ENCODE measurements at regions not wholly inside any gene's neighbourhood (a gene's known extent, or its start where the extent isn't known, plus 50 kb on each side); places are given as distances from the start of the nearest gene placed in this dataset.

GRCh38 chr4:62881901-62882300 is 1527.3 kb downstream of the TECRL start:
- ChIA-PET CTCF (no interaction called here), POLR2A (no interaction called here)
- no peaks in the 10 kb centered on the region for H3K36me3 ChIP-seq (ENCODE audit: control insufficient read depth in 2 of 2, extremely low read depth in 1 of 2, insufficient read depth in 1 of 2, low read length in 1 of 2)
- H3K4me3 ChIP-seq (ENCODE audit: control insufficient read depth in 1 of 2, extremely low read depth in 1 of 2, low read length in 1 of 2), result no peak overlapping the region
- H3K27me3 ChIP-seq (replicated peaks in 1 of 2; ENCODE audit: control insufficient read depth in 2 of 2, extremely low read depth in 1 of 2, insufficient read depth in 2 of 2, low read length in 1 of 2), result no peaks in the 10 kb centered on the region
- Mint-ChIP-seq H3K36me3 (no peaks in the 10 kb centered on the region), H3K27ac (no peak overlapping the region), H3K27me3 (no peaks in the 10 kb centered on the region), H3K4me3 (no peak overlapping the region), H3K9me3 (peaks cover 11 to 27% (median 25%) of the 10 kb centered on the region in 3 donors), H3K4me1 (no peaks in the 10 kb centered on the region)
- DNase-seq (no peak), ATAC-seq (replicated peaks in 1 of 4) (no peak)
- H3K27ac ChIP-seq (ENCODE audit: low read length), result no peak overlapping the region
- no peaks in the 10 kb centered on the region for H3K9me3 ChIP-seq
- no peaks in the 10 kb centered on the region for H3K4me1 ChIP-seq (ENCODE audit: control insufficient read depth in 1 of 2, extremely low read depth in 1 of 2, insufficient read depth in 2 of 2, low read length in 2 of 2)
- WGBS (ENCODE audit: insufficient coverage), result no CpG with 5 or more reads among the region's 3 CpGs

- H3K36me3 ChIP-seq (ENCODE audit: control insufficient read depth in 2 of 2, extremely low read depth in 1 of 2, insufficient read depth in 1 of 2, low read length in 1 of 2), result no peaks in the 10 kb centered on the region
- Mint-ChIP-seq H3K4me1 (no peaks in the 10 kb centered on the region), H3K27ac (no peak overlapping the region), H3K36me3 (no peaks in the 10 kb centered on the region), H3K9me3 (peaks cover 14 to 29% (median 27%) of the 10 kb centered on the region in 3 donors), H3K4me3 (no peak overlapping the region), H3K27me3 (no peaks in the 10 kb centered on the region)
- no peak for ATAC-seq (replicated peaks in 1 of 4)
- H3K4me1 ChIP-seq (ENCODE audit: control insufficient read depth in 1 of 2, extremely low read depth in 1 of 2, insufficient read depth in 2 of 2, low read length in 2 of 2), result no peaks in the 10 kb centered on the region
- CTCF ChIA-PET, result no interaction called here
- DNase-seq, result no peak
- H3K4me3 ChIP-seq (ENCODE audit: control insufficient read depth in 1 of 2, extremely low read depth in 1 of 2, low read length in 1 of 2), result no peak overlapping the region
- no peaks in the 10 kb centered on the region for H3K27me3 ChIP-seq (replicated peaks in 1 of 2; ENCODE audit: control insufficient read depth in 2 of 2, extremely low read depth in 1 of 2, insufficient read depth in 2 of 2, low read length in 1 of 2)
- no peak overlapping the region for H3K27ac ChIP-seq (ENCODE audit: low read length)
- no peaks in the 10 kb centered on the region for H3K9me3 ChIP-seq
- POLR2A ChIA-PET, result no interaction called here
- no CpG with 5 or more reads among the region's 2 CpGs for WGBS (ENCODE audit: insufficient coverage)
These were observed 1528.0 kb downstream of the TECRL start for GRCh38 chr4:62881210-62881609.

- ChIA-PET POLR2A (no interaction called here), CTCF (no interaction called here)
- H3K4me1 Mint-ChIP-seq, result no peaks in the 10 kb centered on the region
- no CpG with 5 or more reads among the region's 3 CpGs for WGBS (ENCODE audit: insufficient coverage)
- H3K27me3 Mint-ChIP-seq, result no peaks in the 10 kb centered on the region
- Histone ChIP-seq H3K9me3 (peaks cover 3% of the 10 kb centered on the region), H3K27me3 (replicated peaks in 1 of 2; ENCODE audit: control insufficient read depth in 2 of 2, extremely low read depth in 1 of 2, insufficient read depth in 2 of 2, low read length in 1 of 2) (no peaks in the 10 kb centered on the region), H3K4me1 (ENCODE audit: control insufficient read depth in 1 of 2, extremely low read depth in 1 of 2, insufficient read depth in 2 of 2, low read length in 2 of 2) (no peaks in the 10 kb centered on the region), H3K4me3 (ENCODE audit: control insufficient read depth in 1 of 2, extremely low read depth in 1 of 2, low read length in 1 of 2) (no peak overlapping the region), H3K27ac (ENCODE audit: low read length) (no peak overlapping the region), H3K36me3 (ENCODE audit: control insufficient read depth in 2 of 2, extremely low read depth in 1 of 2, insufficient read depth in 1 of 2, low read length in 1 of 2) (no peaks in the 10 kb centered on the region)
- no peak overlapping the region for H3K4me3 Mint-ChIP-seq
- no peaks in the 10 kb centered on the region for H3K36me3 Mint-ChIP-seq
- ATAC-seq (replicated peaks in 1 of 4) (no peak), DNase-seq (no peak)
- no peak overlapping the region for H3K27ac Mint-ChIP-seq
- peaks cover 14 to 36% (median 24%) of the 10 kb centered on the region in 3 donors for H3K9me3 Mint-ChIP-seq
These were observed 1536.4 kb downstream of the TECRL start for GRCh38 chr4:62872856-62873255.

- Histone ChIP-seq H3K27me3 (replicated peaks in 1 of 2; ENCODE audit: control insufficient read depth in 2 of 2, extremely low read depth in 1 of 2, insufficient read depth in 2 of 2, low read length in 1 of 2) (no peaks in the 10 kb centered on the region), H3K36me3 (ENCODE audit: control insufficient read depth in 2 of 2, extremely low read depth in 1 of 2, insufficient read depth in 1 of 2, low read length in 1 of 2) (no peaks in the 10 kb centered on the region), H3K9me3 (peaks cover 3% of the 10 kb centered on the region), H3K4me3 (ENCODE audit: control insufficient read depth in 1 of 2, extremely low read depth in 1 of 2, low read length in 1 of 2) (no peak overlapping the region), H3K4me1 (ENCODE audit: control insufficient read depth in 1 of 2, extremely low read depth in 1 of 2, insufficient read depth in 2 of 2, low read length in 2 of 2) (no peaks in the 10 kb centered on the region), H3K27ac (ENCODE audit: low read length) (no peak overlapping the region)
- ATAC-seq (replicated peaks in 1 of 4) (no peak), DNase-seq (no peak)
- Mint-ChIP-seq H3K4me3 (no peak overlapping the region), H3K9me3 (peaks cover 10 to 32% (median 19%) of the 10 kb centered on the region in 3 donors), H3K4me1 (no peaks in the 10 kb centered on the region), H3K27ac (no peak overlapping the region), H3K36me3 (no peaks in the 10 kb centered on the region), H3K27me3 (no peaks in the 10 kb centered on the region)
- WGBS (ENCODE audit: insufficient coverage), result no CpG with 5 or more reads among the region's 1 CpG
- CTCF ChIA-PET, result no interaction called here
- POLR2A ChIA-PET, result no interaction called here
These were observed 1538.2 kb downstream of the TECRL start for GRCh38 chr4:62871078-62871477.

- no peaks in the 10 kb centered on the region for H3K27me3 Mint-ChIP-seq
- H3K27ac Mint-ChIP-seq, result no peak overlapping the region
- no peak overlapping the region for H3K27ac ChIP-seq (ENCODE audit: low read length)
- H3K36me3 Mint-ChIP-seq, result no peaks in the 10 kb centered on the region
- H3K9me3 Mint-ChIP-seq, result peaks cover 10 to 27% (median 14%) of the 10 kb centered on the region in 3 donors
- POLR2A ChIA-PET, result no interaction called here
- ATAC-seq (replicated peaks in 1 of 4) (no peak), DNase-seq (no peak)
- H3K4me3 ChIP-seq (ENCODE audit: control insufficient read depth in 1 of 2, extremely low read depth in 1 of 2, low read length in 1 of 2), result no peak overlapping the region
- peaks cover 3% of the 10 kb centered on the region for H3K9me3 ChIP-seq
- no peaks in the 10 kb centered on the region for H3K4me1 Mint-ChIP-seq
- whole genome bisulfite sequencing (ENCODE audit: insufficient coverage), result no CpG with 5 or more reads among the region's 3 CpGs
- no peak overlapping the region for H3K4me3 Mint-ChIP-seq
- CTCF ChIA-PET, result no interaction called here
- no peaks in the 10 kb centered on the region for H3K27me3 ChIP-seq (replicated peaks in 1 of 2; ENCODE audit: control insufficient read depth in 2 of 2, extremely low read depth in 1 of 2, insufficient read depth in 2 of 2, low read length in 1 of 2)
- no peaks in the 10 kb centered on the region for H3K36me3 ChIP-seq (ENCODE audit: control insufficient read depth in 2 of 2, extremely low read depth in 1 of 2, insufficient read depth in 1 of 2, low read length in 1 of 2)
- no peaks in the 10 kb centered on the region for H3K4me1 ChIP-seq (ENCODE audit: control insufficient read depth in 1 of 2, extremely low read depth in 1 of 2, insufficient read depth in 2 of 2, low read length in 2 of 2)
These were observed 1538.8 kb downstream of the TECRL start for GRCh38 chr4:62870451-62870850.

DNA sequence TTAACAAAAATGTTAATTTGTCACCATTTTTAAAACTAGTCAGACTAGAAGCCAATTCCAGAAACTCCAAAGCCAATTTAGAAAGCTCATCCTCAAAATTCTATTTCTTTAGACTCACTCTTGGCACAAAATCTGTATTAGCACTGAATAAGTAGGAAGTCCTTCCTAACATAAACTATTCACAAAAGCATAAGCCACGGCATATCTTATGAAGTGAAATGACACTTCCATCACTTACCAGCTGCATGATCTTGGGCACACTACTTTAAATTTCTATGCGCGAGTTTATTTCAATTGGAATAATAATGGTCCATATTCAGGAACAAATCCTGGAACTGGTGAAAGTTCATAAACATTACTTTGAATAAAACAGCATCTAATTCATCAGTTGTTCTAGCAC is 1544.0 kb downstream of the TECRL start:
- Histone ChIP-seq H3K4me3 (ENCODE audit: control insufficient read depth in 1 of 2, extremely low read depth in 1 of 2, low read length in 1 of 2) (no peak overlapping the region), H3K4me1 (ENCODE audit: control insufficient read depth in 1 of 2, extremely low read depth in 1 of 2, insufficient read depth in 2 of 2, low read length in 2 of 2) (no peaks in the 10 kb centered on the region), H3K36me3 (ENCODE audit: control insufficient read depth in 2 of 2, extremely low read depth in 1 of 2, insufficient read depth in 1 of 2, low read length in 1 of 2) (no peaks in the 10 kb centered on the region), H3K27ac (ENCODE audit: low read length) (no peak overlapping the region), H3K27me3 (replicated peaks in 1 of 2; ENCODE audit: control insufficient read depth in 2 of 2, extremely low read depth in 1 of 2, insufficient read depth in 2 of 2, low read length in 1 of 2) (no peaks in the 10 kb centered on the region), H3K9me3 (no peaks in the 10 kb centered on the region)
- Mint-ChIP-seq H3K4me1 (no peaks in the 10 kb centered on the region), H3K36me3 (no peaks in the 10 kb centered on the region), H3K9me3 (peaks cover 0 to 12% (median 6%) of the 10 kb centered on the region in 3 donors), H3K4me3 (no peak overlapping the region), H3K27me3 (no peaks in the 10 kb centered on the region), H3K27ac (no peak overlapping the region)
- DNase-seq, result no peak
- CTCF ChIA-PET, result no interaction called here
- no peak for ATAC-seq (replicated peaks in 1 of 4)
- POLR2A ChIA-PET, result no interaction called here
- WGBS (ENCODE audit: insufficient coverage), result no CpG with 5 or more reads among the region's 3 CpGs

DNA sequence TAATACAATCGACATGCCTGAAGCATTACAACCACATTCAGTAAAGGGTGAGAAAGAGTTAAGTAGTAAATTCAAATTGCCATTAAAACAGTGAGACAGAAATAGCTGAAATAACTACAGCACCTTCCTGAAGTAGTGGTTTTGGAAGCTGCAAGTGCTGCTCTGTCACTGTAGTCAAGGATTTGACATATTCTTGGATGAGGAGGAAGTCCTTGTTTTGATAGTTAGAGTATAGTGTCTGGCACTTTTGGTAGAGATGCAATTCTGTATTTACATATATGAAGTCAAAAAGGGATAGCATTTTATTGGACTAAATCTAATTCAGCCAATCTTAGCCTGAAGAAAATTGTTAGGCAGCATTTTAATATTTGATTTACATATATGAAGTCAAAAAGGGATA is 1559.6 kb downstream of the TECRL start:
- POLR2A ChIA-PET, result no interaction called here
- no peaks in the 10 kb centered on the region for H3K9me3 ChIP-seq
- Mint-ChIP-seq H3K4me1 (no peaks in the 10 kb centered on the region), H3K4me3 (no peak overlapping the region), H3K36me3 (no peaks in the 10 kb centered on the region), H3K27ac (no peak overlapping the region), H3K27me3 (no peaks in the 10 kb centered on the region), H3K9me3 (peaks cover 7 to 25% (median 24%) of the 10 kb centered on the region in 3 donors)
- CTCF ChIA-PET, result no interaction called here
- DNase-seq (no peak), ATAC-seq (replicated peaks in 1 of 4) (no peak)
- no peaks in the 10 kb centered on the region for H3K36me3 ChIP-seq (ENCODE audit: control insufficient read depth in 2 of 2, extremely low read depth in 1 of 2, insufficient read depth in 1 of 2, low read length in 1 of 2)
- no peak overlapping the region for H3K27ac ChIP-seq (ENCODE audit: low read length)
- WGBS (ENCODE audit: insufficient coverage), result no CpG with 5 or more reads among the region's 1 CpG
- H3K27me3 ChIP-seq (replicated peaks in 1 of 2; ENCODE audit: control insufficient read depth in 2 of 2, extremely low read depth in 1 of 2, insufficient read depth in 2 of 2, low read length in 1 of 2), result no peaks in the 10 kb centered on the region
- no peak overlapping the region for H3K4me3 ChIP-seq (ENCODE audit: control insufficient read depth in 1 of 2, extremely low read depth in 1 of 2, low read length in 1 of 2)
- H3K4me1 ChIP-seq (ENCODE audit: control insufficient read depth in 1 of 2, extremely low read depth in 1 of 2, insufficient read depth in 2 of 2, low read length in 2 of 2), result no peaks in the 10 kb centered on the region
